CD4-positive, alpha-beta T cell (primary cell): ENCODE measurements at regions not wholly inside any gene's neighbourhood (a gene's known extent, or its start where the extent isn't known, plus 50 kb on each side); places are given as distances from the start of the nearest gene placed in this dataset.

Source experiments
- ATAC-seq: fragments of 200-7000 bp; cut with Tn5 transposase; one replicate; pipeline ENCODE4 v1.10.0; 2022; ENCODE audit warnings: mild to moderate bottlenecking; ENCODE audit not compliant: poor library complexity
- CTCF ChIA-PET: fragments of 350-600 bp; sonication (Branson Sonifier 250); formaldehyde crosslinking; loops from one replicate; lab custom pipeline; 2021; ENCODE audit warnings: antibody characterized with exemption, inconsistent platforms; lab: Charles Lee
- POLR2A ChIA-PET: fragments of 350-600 bp; sonication (Branson Sonifier 250); formaldehyde crosslinking; loops from one replicate; lab custom pipeline; 2021; ENCODE audit warnings: antibody characterized with exemption, inconsistent platforms; lab: Charles Lee
- DNase-seq, 14 experiments: peaks; one replicate each; pipeline ENCODE4 v3.0.0-alpha.2; 2013 to 2020; ENCODE audit warnings: mixed read lengths in 2 of 14
- H3K27ac ChIP-seq, 2 donors: one replicate each; pipeline versions ENCODE4 v1.5.1 to v1.7.0; 2013; ENCODE audit warnings: low read length in 2 of 2, low read depth in 1 of 2, mild to moderate bottlenecking in 1 of 2
- H3K27me3 ChIP-seq, 2 experiments: 1 replicate in 1 of 2; 2 replicates in 1 of 2; pipeline versions ENCODE4 v1.6.1 to v1.7.0; 2013; ENCODE audit warnings: low read length in 2 of 2, control low read depth in 1 of 2, mild to moderate bottlenecking in 1 of 2, moderate library complexity in 1 of 2; ENCODE audit not compliant: insufficient read depth in 2 of 2, control insufficient read depth in 1 of 2
- H3K36me3 ChIP-seq: one replicate; pipeline ENCODE4 v1.6.1; 2013; ENCODE audit warnings: low read length, control low read depth; ENCODE audit not compliant: insufficient read depth
- H3K4me1 ChIP-seq: one replicate; pipeline ENCODE4 v1.6.1; 2013; ENCODE audit warnings: low read length, control low read depth; ENCODE audit not compliant: insufficient read depth
- H3K4me3 ChIP-seq: one replicate; pipeline ENCODE4 v1.5.1; 2013; ENCODE audit warnings: mild to moderate bottlenecking, low read length, moderate library complexity
- H3K9me3 ChIP-seq, 2 experiments: 1 replicate in 1 of 2; 2 replicates in 1 of 2; pipeline versions ENCODE4 v1.6.1 to v1.7.0; 2013; ENCODE audit warnings: low read length in 2 of 2, mild to moderate bottlenecking in 2 of 2, control low read depth in 1 of 2, moderate library complexity in 1 of 2; ENCODE audit not compliant: control insufficient read depth in 1 of 2, insufficient read depth in 1 of 2
- H3K27ac Mint-ChIP-seq: one replicate; pipeline ENCODE4 v1.8.0; 2020; ENCODE audit warnings: mixed read lengths
- H3K27me3 Mint-ChIP-seq: one replicate; pipeline ENCODE4 v1.8.0; 2021; ENCODE audit warnings: mixed read lengths
- H3K36me3 Mint-ChIP-seq: one replicate; pipeline ENCODE4 v1.8.0; 2021; ENCODE audit warnings: low read depth, mixed read lengths
- H3K4me1 Mint-ChIP-seq: one replicate; pipeline ENCODE4 v1.8.0; 2021; ENCODE audit warnings: low read depth, mixed read lengths
- H3K4me3 Mint-ChIP-seq: one replicate; pipeline ENCODE4 v1.8.0; 2020; ENCODE audit warnings: mild to moderate bottlenecking, mixed read lengths
- H3K9me3 Mint-ChIP-seq: one replicate; pipeline ENCODE4 v1.8.0; 2020; ENCODE audit warnings: mixed read lengths
- intact Hi-C, 2 experiments: fragments of 100-400 bp; cut with DNase I in 1 of 2; cut with micrococcal nuclease in 1 of 2; formaldehyde crosslinking; loops; one replicate each; pipeline versions ENCODE4 v1.15.1 to v1.9.0; 2023 to 2025; cut with DNase I, micrococcal nuclease
- TF ChIP-seq, protein P1 (sequence below): fragments of 200-600 bp; IDR thresholded peaks from one replicate; pipeline ENCODE4 v1.8.0; 2022; ENCODE audit warnings: antibody characterized with exemption, mild to moderate bottlenecking

DNA sequence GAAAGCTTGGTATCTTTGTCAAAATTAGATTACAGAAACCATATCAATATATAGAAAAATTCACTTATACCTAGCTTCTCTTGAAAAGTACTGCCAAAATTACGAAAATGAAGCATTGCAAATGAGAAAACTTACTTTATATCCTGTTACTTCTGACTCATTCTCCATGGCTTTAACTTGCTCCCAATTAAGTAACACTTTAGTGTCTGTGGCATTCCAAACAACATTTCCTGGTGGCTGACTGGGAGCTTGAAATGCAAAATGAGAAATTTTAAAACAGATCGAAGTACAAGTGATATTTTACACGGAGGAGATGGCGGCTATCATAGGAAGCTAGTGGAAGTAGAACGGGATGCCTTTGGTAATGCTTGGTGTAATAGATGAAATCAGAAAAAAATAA, 347.3 kb downstream of the CNTN3 start:
- Mint-ChIP-seq H3K4me3 (no peak overlapping the region), H3K4me1 (no peaks in the 10 kb centered on the region), H3K36me3 (no peaks in the 10 kb centered on the region), H3K27me3 (no peaks in the 10 kb centered on the region), H3K9me3 (peaks cover 2% of the 10 kb centered on the region), H3K27ac (no peak overlapping the region)
- POLR2A ChIA-PET: no interaction called here
- no peak for DNase-seq
- intact Hi-C loops: no loop called here
- Histone ChIP-seq H3K27ac (no peak overlapping the region), H3K4me1 (no peaks in the 10 kb centered on the region), H3K9me3 (no peaks in the 10 kb centered on the region), H3K27me3 (no peaks in the 10 kb centered on the region), H3K36me3 (no peaks in the 10 kb centered on the region), H3K4me3 (no peak overlapping the region)
- CTCF ChIA-PET: no interaction called here
- TF ChIP-seq, protein P1, sequence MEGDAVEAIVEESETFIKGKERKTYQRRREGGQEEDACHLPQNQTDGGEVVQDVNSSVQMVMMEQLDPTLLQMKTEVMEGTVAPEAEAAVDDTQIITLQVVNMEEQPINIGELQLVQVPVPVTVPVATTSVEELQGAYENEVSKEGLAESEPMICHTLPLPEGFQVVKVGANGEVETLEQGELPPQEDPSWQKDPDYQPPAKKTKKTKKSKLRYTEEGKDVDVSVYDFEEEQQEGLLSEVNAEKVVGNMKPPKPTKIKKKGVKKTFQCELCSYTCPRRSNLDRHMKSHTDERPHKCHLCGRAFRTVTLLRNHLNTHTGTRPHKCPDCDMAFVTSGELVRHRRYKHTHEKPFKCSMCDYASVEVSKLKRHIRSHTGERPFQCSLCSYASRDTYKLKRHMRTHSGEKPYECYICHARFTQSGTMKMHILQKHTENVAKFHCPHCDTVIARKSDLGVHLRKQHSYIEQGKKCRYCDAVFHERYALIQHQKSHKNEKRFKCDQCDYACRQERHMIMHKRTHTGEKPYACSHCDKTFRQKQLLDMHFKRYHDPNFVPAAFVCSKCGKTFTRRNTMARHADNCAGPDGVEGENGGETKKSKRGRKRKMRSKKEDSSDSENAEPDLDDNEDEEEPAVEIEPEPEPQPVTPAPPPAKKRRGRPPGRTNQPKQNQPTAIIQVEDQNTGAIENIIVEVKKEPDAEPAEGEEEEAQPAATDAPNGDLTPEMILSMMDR: no peak
- no peak for ATAC-seq

GRCh38 chr3:74265069-74265468, 349.4 kb downstream of the CNTN3 start:
- H3K27me3 Mint-ChIP-seq: no peaks in the 10 kb centered on the region
- Histone ChIP-seq H3K4me3 (no peak overlapping the region), H3K27ac (no peak overlapping the region), H3K36me3 (no peaks in the 10 kb centered on the region), H3K27me3 (no peaks in the 10 kb centered on the region), H3K9me3 (no peaks in the 10 kb centered on the region), H3K4me1 (no peaks in the 10 kb centered on the region)
- peaks cover 2% of the 10 kb centered on the region for H3K9me3 Mint-ChIP-seq
- TF ChIP-seq, protein P1: no peak
- H3K4me3 Mint-ChIP-seq: no peak overlapping the region
- H3K4me1 Mint-ChIP-seq: no peaks in the 10 kb centered on the region
- ATAC-seq (no peak), DNase-seq (no peak)
- ChIA-PET POLR2A (no interaction called here), CTCF (no interaction called here)
- no peak overlapping the region for H3K27ac Mint-ChIP-seq
- no peaks in the 10 kb centered on the region for H3K36me3 Mint-ChIP-seq
- intact Hi-C loops: no loop called here

DNA sequence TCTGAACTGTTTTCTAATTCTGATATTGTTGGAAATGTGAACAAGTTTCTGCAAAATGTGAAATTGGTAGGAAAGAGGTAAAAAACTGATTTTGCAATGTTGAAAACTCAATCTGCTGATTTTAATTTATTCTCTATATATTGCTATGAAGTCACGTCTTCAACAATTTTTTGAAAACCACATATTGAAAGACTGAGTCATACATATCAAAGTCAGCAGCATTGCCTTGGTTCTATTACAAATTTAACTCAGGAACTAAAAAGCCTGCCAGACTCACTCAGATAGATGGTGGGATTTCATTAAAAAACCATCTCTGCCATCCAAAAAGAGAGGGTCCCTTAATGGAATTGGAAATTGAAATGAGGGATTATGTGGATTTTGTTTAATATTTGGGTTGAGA, 351.4 kb downstream of the CNTN3 start:
- no peak overlapping the region for H3K27ac Mint-ChIP-seq

More for the DNA sequence above, 351.4 kb downstream of the CNTN3 start:
- POLR2A ChIA-PET: no interaction called here
- DNase-seq (no peak), ATAC-seq (no peak)
- Histone ChIP-seq H3K27ac (no peak overlapping the region), H3K9me3 (peaks cover 0 to 4% of the 10 kb centered on the region in 2 experiments), H3K27me3 (no peaks in the 10 kb centered on the region), H3K4me3 (no peak overlapping the region), H3K36me3 (no peaks in the 10 kb centered on the region), H3K4me1 (no peaks in the 10 kb centered on the region)
- CTCF ChIA-PET: no interaction called here
- H3K27me3 Mint-ChIP-seq: no peaks in the 10 kb centered on the region
- intact Hi-C loops: no loop called here
- H3K4me1 Mint-ChIP-seq: no peaks in the 10 kb centered on the region
- peaks cover 2% of the 10 kb centered on the region for H3K9me3 Mint-ChIP-seq
- no peaks in the 10 kb centered on the region for H3K36me3 Mint-ChIP-seq
- TF ChIP-seq, protein P1: no peak
- no peak overlapping the region for H3K4me3 Mint-ChIP-seq
